GM12873 (cell line): ENCODE measurements at regions not wholly inside any gene's neighbourhood (a gene's known extent, or its start where the extent isn't known, plus 50 kb on each side); places are given as distances from the start of the nearest gene placed in this dataset.

Source experiments
- TF ChIP-seq, protein P1 (sequence below): IDR thresholded peaks from 2 replicates; pipeline ENCODE4 v1.5.1; 2012; ENCODE audit warnings: low read depth, mild to moderate bottlenecking, moderate library complexity, low read length, control low read depth; ENCODE audit not compliant: insufficient read depth; ENCODE audit errors: missing control alignments

DNA sequence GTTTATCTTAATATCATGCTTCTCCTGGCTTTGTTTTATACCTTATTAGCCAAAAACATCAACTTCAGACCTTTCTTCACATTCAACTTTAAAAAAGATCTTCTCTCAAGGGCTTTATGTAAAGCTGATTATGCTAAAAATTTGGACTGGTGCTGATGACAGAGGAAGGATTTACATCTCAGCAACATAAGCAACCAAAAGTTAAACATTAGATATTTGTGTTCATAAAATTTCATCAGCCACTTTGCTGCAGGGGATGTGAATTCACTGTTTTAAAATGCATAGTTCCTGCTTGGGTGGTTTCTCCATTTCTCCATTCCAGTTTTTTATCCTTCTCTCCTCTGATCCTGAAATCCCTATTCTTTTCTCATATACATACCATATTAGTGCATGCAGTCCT lies 398.6 kb upstream of the DDI1 start:
- TF ChIP-seq, protein P1, sequence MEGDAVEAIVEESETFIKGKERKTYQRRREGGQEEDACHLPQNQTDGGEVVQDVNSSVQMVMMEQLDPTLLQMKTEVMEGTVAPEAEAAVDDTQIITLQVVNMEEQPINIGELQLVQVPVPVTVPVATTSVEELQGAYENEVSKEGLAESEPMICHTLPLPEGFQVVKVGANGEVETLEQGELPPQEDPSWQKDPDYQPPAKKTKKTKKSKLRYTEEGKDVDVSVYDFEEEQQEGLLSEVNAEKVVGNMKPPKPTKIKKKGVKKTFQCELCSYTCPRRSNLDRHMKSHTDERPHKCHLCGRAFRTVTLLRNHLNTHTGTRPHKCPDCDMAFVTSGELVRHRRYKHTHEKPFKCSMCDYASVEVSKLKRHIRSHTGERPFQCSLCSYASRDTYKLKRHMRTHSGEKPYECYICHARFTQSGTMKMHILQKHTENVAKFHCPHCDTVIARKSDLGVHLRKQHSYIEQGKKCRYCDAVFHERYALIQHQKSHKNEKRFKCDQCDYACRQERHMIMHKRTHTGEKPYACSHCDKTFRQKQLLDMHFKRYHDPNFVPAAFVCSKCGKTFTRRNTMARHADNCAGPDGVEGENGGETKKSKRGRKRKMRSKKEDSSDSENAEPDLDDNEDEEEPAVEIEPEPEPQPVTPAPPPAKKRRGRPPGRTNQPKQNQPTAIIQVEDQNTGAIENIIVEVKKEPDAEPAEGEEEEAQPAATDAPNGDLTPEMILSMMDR, result no peak

DNA sequence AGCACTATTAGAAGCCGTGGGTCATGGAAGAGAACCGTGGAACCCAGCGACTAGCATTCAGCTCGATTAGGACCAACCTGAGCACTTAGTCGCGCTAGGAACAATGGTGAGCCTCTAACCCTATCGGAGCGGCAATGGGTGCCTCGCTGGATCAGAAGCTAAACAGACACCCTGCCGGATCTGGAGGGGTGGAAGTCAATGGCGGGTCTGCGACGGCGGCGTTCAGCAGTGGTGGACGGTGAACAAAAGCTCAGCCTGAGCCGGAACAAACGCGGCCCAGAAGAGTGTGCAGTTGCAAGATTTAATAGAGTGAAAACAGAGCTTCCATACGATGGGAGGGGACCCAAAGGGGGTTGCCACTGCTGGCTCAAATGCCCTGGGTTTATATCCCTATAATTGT lies 391.8 kb upstream of the DDI1 start:
- TF ChIP-seq, protein P1, result no peak

DNA sequence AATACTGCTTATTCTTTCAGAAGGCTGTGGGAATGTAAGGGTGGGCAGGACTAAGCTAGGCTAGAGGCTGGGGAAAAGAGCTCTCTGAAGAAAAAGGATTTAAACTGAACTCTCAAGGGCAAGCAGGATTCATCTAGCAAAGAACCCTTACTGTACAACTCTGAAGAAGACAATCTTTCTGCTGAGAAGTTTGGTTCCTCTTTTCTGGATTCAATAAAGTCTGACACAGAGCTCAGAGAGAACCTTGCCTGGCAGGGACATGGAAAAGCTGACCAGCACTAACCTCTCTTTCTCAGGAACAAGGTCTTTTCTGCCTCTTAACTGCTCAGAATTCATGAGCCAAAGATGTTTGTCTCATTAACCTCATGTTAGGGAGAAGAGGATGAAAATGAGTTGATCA lies 388.4 kb upstream of the DDI1 start:
- TF ChIP-seq, protein P1, result no peak

DNA sequence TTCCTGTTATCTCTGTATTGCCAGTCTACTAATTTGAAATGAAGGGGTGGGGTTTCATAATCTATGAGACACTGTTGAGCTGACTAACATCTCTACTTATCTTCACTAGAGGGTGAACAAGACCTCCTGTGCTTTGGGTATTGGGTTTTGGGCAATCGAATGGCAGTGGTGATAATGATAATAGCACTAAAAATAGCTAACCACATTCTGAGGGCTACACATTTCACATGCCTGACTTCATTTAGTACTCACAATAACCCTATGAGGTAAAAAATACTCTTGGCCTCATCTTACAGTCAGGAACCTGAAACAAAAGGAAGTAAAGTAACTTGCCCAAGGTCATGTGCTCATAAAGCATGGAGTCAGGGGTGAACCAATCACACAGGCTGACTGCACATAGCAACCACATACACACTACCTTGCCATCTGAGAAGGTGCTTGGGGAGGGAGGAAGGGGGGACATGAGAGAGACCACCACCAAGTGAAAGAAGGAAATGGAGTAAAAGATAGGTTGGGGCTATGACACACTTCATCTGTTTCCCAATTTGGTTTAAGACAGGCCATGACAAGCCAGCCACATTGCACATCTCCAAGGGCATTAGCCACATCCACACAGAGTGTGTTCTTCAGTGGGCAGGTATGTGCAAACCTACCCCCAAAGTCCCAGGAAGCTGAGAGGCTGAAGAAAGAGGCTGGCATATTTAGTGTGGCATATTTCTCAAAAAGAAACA lies 387.6 kb upstream of the DDI1 start:
- TF ChIP-seq, protein P1, result no peak

DNA sequence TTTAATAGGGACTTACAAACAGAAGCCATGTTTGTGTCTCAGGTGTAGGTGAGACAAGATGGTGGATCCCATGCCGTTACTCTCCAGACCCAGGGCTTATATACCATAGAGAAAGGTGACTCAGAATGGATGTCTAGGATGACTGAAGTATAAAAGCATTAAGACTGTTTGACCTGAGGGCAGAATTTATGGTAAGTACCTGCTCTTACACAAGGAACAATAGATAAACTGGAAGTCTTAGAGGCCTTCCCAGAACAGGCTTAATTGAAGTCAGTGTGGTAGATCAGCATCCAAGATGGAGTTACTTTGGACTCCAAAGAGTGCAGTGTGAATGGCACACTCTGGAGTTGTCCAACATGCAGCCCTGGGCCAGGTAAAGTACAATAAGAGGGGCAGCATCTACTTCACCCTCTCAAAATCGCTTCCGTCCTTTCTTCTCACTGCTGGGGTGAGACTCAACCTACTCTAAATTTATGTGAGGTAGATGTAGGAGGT lies 387.0 kb upstream of the DDI1 start:
- TF ChIP-seq, protein P1, result no peak

DNA sequence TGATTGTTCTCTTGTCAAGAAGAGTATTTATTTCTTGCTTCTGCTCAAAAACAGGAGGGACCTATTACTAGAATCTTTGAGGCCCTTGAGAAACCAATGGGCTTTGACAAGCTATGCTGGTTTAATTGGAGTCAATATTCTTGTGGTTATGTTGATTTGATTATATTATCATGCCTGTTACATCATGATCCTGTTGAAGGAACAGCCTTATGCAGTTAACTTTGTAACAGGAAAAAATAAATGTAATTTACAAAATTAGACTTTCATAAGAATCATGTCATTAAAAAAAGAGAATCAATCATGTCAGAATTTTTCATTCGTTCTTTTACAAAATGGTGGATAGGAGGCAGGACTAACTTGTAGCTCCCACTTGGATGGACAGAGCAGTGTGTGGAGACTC lies 386.1 kb upstream of the DDI1 start:
- TF ChIP-seq, protein P1, result no peak

DNA sequence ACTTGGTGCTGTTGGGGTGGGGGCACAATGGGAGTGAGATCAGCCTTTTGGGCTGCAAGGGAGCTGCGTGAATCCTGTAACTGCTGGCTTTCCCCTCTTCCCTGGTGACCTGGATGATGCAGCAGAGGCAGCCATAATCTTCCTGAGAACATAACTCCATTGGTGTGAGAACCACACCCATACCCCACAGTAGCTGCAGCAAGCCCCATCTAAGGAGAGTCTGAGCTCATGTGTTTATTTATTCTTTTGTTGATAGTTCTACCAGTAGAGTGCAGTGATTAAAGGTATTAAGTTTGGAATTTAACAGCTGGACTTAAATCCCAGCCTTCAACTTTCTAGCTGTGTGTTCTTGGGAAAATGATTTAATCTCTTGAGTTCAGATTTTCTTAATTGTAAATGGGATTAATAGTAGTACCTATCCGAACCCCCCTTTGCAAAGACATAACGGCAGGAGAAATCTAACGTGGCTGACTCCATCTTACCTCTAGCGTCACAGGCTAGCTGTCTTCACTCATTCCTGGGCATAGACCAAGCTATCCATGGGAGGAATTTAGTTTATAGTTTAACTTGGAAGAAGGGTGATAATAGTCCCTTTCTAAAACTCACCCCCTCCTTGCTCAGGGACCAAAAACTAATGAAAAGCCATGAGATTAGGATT lies 385.0 kb upstream of the DDI1 start:
- TF ChIP-seq, protein P1, result no peak
